HFF-Myc (cell line): ENCODE measurements at regions not wholly inside any gene's neighbourhood (a gene's known extent, or its start where the extent isn't known, plus 50 kb on each side); places are given as distances from the start of the nearest gene placed in this dataset.

Source experiments
- DNase-seq: peaks from one replicate; pipeline ENCODE4 v3.0.0-alpha.2; 2011; ENCODE audit warnings: low read depth; ENCODE audit errors: extremely low read depth
- H3K4me3 ChIP-seq: replicated peaks from 2 replicates; pipeline ENCODE4 v1.5.1; 2011; ENCODE audit warnings: low read depth, mild to moderate bottlenecking, control low read depth, low read length
- CTCF ChIP-seq: IDR thresholded peaks from 2 replicates; pipeline ENCODE4 v1.5.1; 2012; ENCODE audit warnings: mild to moderate bottlenecking, low read depth, low read length, control low read depth; ENCODE audit errors: missing control alignments

- TF ChIP-seq CTCF: no peak
Observed at GRCh38 chr3:159685801-159686200, 302.8 kb upstream of the IL12A start.

GRCh38 chr3:159693226-159693625 is 295.4 kb upstream of the IL12A start:
- no peak for TF ChIP-seq CTCF
- no peak for DNase-seq
- no peak overlapping the region for H3K4me3 ChIP-seq

More at GRCh38 chr3:159685801-159686200, 302.8 kb upstream of the IL12A start:
- no peak for DNase-seq
- H3K4me3 ChIP-seq: no peak overlapping the region

- peak; percentile 72 for DNase-seq
- no peak overlapping the region for H3K4me3 ChIP-seq
- TF ChIP-seq CTCF: no peak
Observed at GRCh38 chr3:159711560-159712333, 276.9 kb upstream of the IL12A start.

- DNase-seq: no peak
- TF ChIP-seq CTCF: no peak
- no peak overlapping the region for H3K4me3 ChIP-seq
Observed at GRCh38 chr3:159721324-159721723, 267.3 kb upstream of the IL12A start.

GRCh38 chr3:159723295-159723694 is 265.3 kb upstream of the IL12A start:
- no peak overlapping the region for H3K4me3 ChIP-seq
- no peak for DNase-seq
- no peak for TF ChIP-seq CTCF

- DNase-seq: no peak
- TF ChIP-seq CTCF: no peak
- H3K4me3 ChIP-seq: no peak overlapping the region
Observed at GRCh38 chr3:159724627-159725026, 264.0 kb upstream of the IL12A start.
